Breast epithelium (tissue), 3 donors: ENCODE measurements at regions not wholly inside any gene's neighbourhood (a gene's known extent, or its start where the extent isn't known, plus 50 kb on each side); places are given as distances from the start of the nearest gene placed in this dataset.

ENCODE experiments used
- CTCF ChIP-seq, 3 donors: fragments of 450-650 bp; IDR thresholded peaks; one replicate each; pipeline ENCODE4 v1.5.1; 2016 to 2017; ENCODE audit warnings: antibody characterized with exemption in 3 of 3, mild to moderate bottlenecking in 3 of 3, moderate library complexity in 3 of 3
- POLR2A ChIP-seq: fragments of 450-650 bp; IDR thresholded peaks from one replicate; pipeline ENCODE4 v1.6.1; 2016; ENCODE audit warnings: antibody characterized with exemption, mild to moderate bottlenecking, moderate library complexity
- POLR2AphosphoS5 ChIP-seq, 3 donors: sonication (generic); formaldehyde crosslinking; IDR thresholded peaks; one replicate each; pipeline ENCODE4 v1.6.1; 2017; ENCODE audit warnings: antibody characterized with exemption in 3 of 3

- TF ChIP-seq CTCF (IDR thresholded peaks at IDR 0.05) (no peak), POLR2AphosphoS5 (IDR thresholded peaks at IDR 0.05) (no peak), POLR2A (no peak)
These were observed 118.7 kb upstream of the KIF26B start for GRCh38 chr1:245036102-245036501.
